ENCODE measurements at regions not wholly inside any gene's neighbourhood (a gene's known extent, or its start where the extent isn't known, plus 50 kb on each side); places are given as distances from the start of the nearest gene placed in this dataset.

GRCh38 chr3:102189956-102190723, 244.7 kb upstream of the ZPLD1 start (continued):
- TF ChIP-seq, protein P1, sequence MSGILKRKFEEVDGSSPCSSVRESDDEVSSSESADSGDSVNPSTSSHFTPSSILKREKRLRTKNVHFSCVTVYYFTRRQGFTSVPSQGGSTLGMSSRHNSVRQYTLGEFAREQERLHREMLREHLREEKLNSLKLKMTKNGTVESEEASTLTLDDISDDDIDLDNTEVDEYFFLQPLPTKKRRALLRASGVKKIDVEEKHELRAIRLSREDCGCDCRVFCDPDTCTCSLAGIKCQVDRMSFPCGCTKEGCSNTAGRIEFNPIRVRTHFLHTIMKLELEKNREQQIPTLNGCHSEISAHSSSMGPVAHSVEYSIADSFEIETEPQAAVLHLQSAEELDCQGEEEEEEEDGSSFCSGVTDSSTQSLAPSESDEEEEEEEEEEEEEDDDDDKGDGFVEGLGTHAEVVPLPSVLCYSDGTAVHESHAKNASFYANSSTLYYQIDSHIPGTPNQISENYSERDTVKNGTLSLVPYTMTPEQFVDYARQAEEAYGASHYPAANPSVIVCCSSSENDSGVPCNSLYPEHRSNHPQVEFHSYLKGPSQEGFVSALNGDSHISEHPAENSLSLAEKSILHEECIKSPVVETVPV (CRISPR knock-in tag; IDR thresholded peaks at IDR 0.05), result no peak
- no peak for TF ChIP-seq PPARA (CRISPR knock-in tag; IDR thresholded peaks at IDR 0.05; ENCODE audit: borderline replicate concordance)
- no peak for TF ChIP-seq OSR1 (CRISPR knock-in tag; IDR thresholded peaks at IDR 0.05)
- no peak for TF ChIP-seq ZNF565 (CRISPR knock-in tag; conservative IDR thresholded peaks at IDR 0.05; ENCODE audit: low read depth)
- no peak for TF ChIP-seq PATZ1 (CRISPR knock-in tag; IDR thresholded peaks at IDR 0.05; ENCODE audit: borderline replicate concordance)
- TF ChIP-seq ZC3H10 (CRISPR knock-in tag; IDR thresholded peaks at IDR 0.05), result no peak
- TF ChIP-seq, protein P2, sequence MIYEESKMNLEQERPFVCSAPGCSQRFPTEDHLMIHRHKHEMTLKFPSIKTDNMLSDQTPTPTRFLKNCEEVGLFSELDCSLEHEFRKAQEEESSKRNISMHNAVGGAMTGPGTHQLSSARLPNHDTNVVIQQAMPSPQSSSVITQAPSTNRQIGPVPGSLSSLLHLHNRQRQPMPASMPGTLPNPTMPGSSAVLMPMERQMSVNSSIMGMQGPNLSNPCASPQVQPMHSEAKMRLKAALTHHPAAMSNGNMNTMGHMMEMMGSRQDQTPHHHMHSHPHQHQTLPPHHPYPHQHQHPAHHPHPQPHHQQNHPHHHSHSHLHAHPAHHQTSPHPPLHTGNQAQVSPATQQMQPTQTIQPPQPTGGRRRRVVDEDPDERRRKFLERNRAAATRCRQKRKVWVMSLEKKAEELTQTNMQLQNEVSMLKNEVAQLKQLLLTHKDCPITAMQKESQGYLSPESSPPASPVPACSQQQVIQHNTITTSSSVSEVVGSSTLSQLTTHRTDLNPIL (CRISPR knock-in tag; IDR thresholded peaks at IDR 0.05; ENCODE audit: low read depth), result no peak
- TF ChIP-seq ESRRG (CRISPR knock-in tag; IDR thresholded peaks at IDR 0.05), result no peak
- no peak for TF ChIP-seq BACH2 (CRISPR knock-in tag; IDR thresholded peaks at IDR 0.05; ENCODE audit: borderline replicate concordance)

DNA sequence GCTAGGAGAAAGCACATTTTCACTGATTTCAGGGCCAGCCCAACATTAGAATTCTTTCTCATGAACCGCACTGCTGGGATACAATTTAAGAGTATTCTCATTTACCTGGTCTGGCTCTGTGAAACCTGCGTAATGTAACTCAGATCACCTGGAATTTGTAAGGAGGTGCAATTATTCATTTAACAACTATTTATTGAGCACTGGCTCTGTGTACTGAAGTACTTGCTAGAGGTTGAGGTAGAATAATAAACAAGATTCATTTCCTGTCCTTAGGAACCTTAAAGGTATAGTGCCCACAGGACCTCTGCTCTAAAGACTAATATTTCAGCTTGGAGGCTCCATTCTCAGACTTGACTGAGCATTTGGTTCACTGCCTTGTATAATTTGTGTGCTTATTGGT, 242.2 kb upstream of the ZPLD1 start:
- TF ChIP-seq TCF4 (CRISPR knock-in tag; IDR thresholded peaks at IDR 0.05; ENCODE audit: borderline replicate concordance) (no peak), ARNTL (CRISPR knock-in tag; IDR thresholded peaks at IDR 0.05; ENCODE audit: borderline replicate concordance, low read depth) (no peak), ISL1 (CRISPR knock-in tag; IDR thresholded peaks at IDR 0.05) (no peak), PPARA (CRISPR knock-in tag; IDR thresholded peaks at IDR 0.05; ENCODE audit: borderline replicate concordance) (no peak), ZNF70 (CRISPR knock-in tag; IDR thresholded peaks at IDR 0.05) (no peak), GLIS3 (CRISPR knock-in tag; IDR thresholded peaks at IDR 0.05) (no peak), ZNF565 (CRISPR knock-in tag; conservative IDR thresholded peaks at IDR 0.05; ENCODE audit: low read depth) (no peak)
- no peak for ATAC-seq

GRCh38 chr3:102193255-102193654, 241.6 kb upstream of the ZPLD1 start:
- TF ChIP-seq, protein P3, sequence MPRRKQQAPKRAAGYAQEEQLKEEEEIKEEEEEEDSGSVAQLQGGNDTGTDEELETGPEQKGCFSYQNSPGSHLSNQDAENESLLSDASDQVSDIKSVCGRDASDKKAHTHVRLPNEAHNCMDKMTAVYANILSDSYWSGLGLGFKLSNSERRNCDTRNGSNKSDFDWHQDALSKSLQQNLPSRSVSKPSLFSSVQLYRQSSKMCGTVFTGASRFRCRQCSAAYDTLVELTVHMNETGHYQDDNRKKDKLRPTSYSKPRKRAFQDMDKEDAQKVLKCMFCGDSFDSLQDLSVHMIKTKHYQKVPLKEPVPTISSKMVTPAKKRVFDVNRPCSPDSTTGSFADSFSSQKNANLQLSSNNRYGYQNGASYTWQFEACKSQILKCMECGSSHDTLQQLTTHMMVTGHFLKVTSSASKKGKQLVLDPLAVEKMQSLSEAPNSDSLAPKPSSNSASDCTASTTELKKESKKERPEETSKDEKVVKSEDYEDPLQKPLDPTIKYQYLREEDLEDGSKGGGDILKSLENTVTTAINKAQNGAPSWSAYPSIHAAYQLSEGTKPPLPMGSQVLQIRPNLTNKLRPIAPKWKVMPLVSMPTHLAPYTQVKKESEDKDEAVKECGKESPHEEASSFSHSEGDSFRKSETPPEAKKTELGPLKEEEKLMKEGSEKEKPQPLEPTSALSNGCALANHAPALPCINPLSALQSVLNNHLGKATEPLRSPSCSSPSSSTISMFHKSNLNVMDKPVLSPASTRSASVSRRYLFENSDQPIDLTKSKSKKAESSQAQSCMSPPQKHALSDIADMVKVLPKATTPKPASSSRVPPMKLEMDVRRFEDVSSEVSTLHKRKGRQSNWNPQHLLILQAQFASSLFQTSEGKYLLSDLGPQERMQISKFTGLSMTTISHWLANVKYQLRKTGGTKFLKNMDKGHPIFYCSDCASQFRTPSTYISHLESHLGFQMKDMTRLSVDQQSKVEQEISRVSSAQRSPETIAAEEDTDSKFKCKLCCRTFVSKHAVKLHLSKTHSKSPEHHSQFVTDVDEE (CRISPR knock-in tag; IDR thresholded peaks at IDR 0.05), result no peak
- TF ChIP-seq ZFP3 (CRISPR knock-in tag; IDR thresholded peaks at IDR 0.05), result no peak
- no peak for TF ChIP-seq RARB (CRISPR knock-in tag; IDR thresholded peaks at IDR 0.05)
- no peak for TF ChIP-seq SNAI2 (CRISPR knock-in tag; IDR thresholded peaks at IDR 0.05)
- TF ChIP-seq OSR1 (CRISPR knock-in tag; IDR thresholded peaks at IDR 0.05), result no peak
- no peak for ATAC-seq

GRCh38 chr3:102194001-102194400, 240.8 kb upstream of the ZPLD1 start:
- no peak for ATAC-seq
- no peak for TF ChIP-seq ZFP30 (CRISPR knock-in tag; IDR thresholded peaks at IDR 0.05)
- no peak for TF ChIP-seq TCF4 (CRISPR knock-in tag; IDR thresholded peaks at IDR 0.05; ENCODE audit: borderline replicate concordance)
- TF ChIP-seq ZFP3 (CRISPR knock-in tag; IDR thresholded peaks at IDR 0.05), result no peak
- TF ChIP-seq, protein P4, sequence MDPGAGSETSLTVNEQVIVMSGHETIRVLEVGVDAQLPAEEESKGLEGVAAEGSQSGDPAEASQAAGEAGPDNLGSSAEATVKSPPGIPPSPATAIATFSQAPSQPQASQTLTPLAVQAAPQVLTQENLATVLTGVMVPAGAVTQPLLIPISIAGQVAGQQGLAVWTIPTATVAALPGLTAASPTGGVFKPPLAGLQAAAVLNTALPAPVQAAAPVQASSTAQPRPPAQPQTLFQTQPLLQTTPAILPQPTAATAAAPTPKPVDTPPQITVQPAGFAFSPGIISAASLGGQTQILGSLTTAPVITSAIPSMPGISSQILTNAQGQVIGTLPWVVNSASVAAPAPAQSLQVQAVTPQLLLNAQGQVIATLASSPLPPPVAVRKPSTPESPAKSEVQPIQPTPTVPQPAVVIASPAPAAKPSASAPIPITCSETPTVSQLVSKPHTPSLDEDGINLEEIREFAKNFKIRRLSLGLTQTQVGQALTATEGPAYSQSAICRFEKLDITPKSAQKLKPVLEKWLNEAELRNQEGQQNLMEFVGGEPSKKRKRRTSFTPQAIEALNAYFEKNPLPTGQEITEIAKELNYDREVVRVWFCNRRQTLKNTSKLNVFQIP (CRISPR knock-in tag; IDR thresholded peaks at IDR 0.05; ENCODE audit: borderline replicate concordance, low read depth), result no peak
- no peak for TF ChIP-seq CSDC2 (CRISPR knock-in tag; IDR thresholded peaks at IDR 0.05)
- no peak for TF ChIP-seq TOX (CRISPR knock-in tag; IDR thresholded peaks at IDR 0.05; ENCODE audit: borderline replicate concordance)
- TF ChIP-seq ZNF70 (CRISPR knock-in tag; IDR thresholded peaks at IDR 0.05), result no peak
- no peak for TF ChIP-seq RARB (CRISPR knock-in tag; IDR thresholded peaks at IDR 0.05)
- TF ChIP-seq, protein P2 (CRISPR knock-in tag; IDR thresholded peaks at IDR 0.05; ENCODE audit: low read depth), result no peak
- TF ChIP-seq PPARA (CRISPR knock-in tag; IDR thresholded peaks at IDR 0.05; ENCODE audit: borderline replicate concordance), result no peak
- no peak for TF ChIP-seq ZNF565 (CRISPR knock-in tag; conservative IDR thresholded peaks at IDR 0.05; ENCODE audit: low read depth)
- no peak for TF ChIP-seq OSR1 (CRISPR knock-in tag; IDR thresholded peaks at IDR 0.05)
- TF ChIP-seq GLIS3 (CRISPR knock-in tag; IDR thresholded peaks at IDR 0.05), result no peak
- TF ChIP-seq PATZ1 (CRISPR knock-in tag; IDR thresholded peaks at IDR 0.05; ENCODE audit: borderline replicate concordance), result no peak
- no peak for TF ChIP-seq ZNF8 (CRISPR knock-in tag; IDR thresholded peaks at IDR 0.05)
